ENCODE measurements at regions not wholly inside any gene's neighbourhood (a gene's known extent, or its start where the extent isn't known, plus 50 kb on each side); places are given as distances from the start of the nearest gene placed in this dataset.
"Not testable (repeated sequence)": the region's sequence is repeated elsewhere in the genome, so short reads cannot be mapped to it uniquely, and the experiment has no call there.

- H3K27ac ChIP-seq (ENCODE audit: insufficient read depth, low read depth, low read length); BruUV-seq (replicated peaks); H4K20me1 ChIP-seq (replicated peaks; ENCODE audit: control insufficient read depth, extremely low read depth, insufficient read depth, low read length); POLR2A ChIA-PET; H3K9me3 ChIP-seq (replicated peaks; ENCODE audit: control insufficient read depth, insufficient read depth, low read length); H3K9ac ChIP-seq (replicated peaks; ENCODE audit: extremely low read depth, insufficient read depth, low read length); H3K9me1 ChIP-seq (replicated peaks; ENCODE audit: control insufficient read depth, extremely low read depth, insufficient read depth, low read length); dilution Hi-C loops (cut with MboI; ENCODE audit: extremely low pct_ligation_motif_present, low sequenced_read_pairs); H2AFZ ChIP-seq (ENCODE audit: low read depth, low read length); H3K36me3 ChIP-seq (ENCODE audit: control insufficient read depth in 2 of 2, extremely low read depth in 1 of 2, insufficient read depth in 2 of 2, low read length in 2 of 2); FAIRE-seq; H3K79me2 ChIP-seq (ENCODE audit: control insufficient read depth, insufficient read depth, low read length); H3K27me3 ChIP-seq (ENCODE audit: control insufficient read depth in 2 of 2, insufficient read depth in 2 of 2, low read length in 2 of 2); intact Hi-C loops (cut with micrococcal nuclease); H3K4me3 ChIP-seq (replicated peaks in 1 of 3; ENCODE audit: insufficient read depth in 1 of 3, low read depth in 1 of 3, low read length in 3 of 3); H3K4me2 ChIP-seq (ENCODE audit: insufficient read depth, low read length); DNase-seq (ENCODE audit: low read depth, low spot score); H3K4me1 ChIP-seq (ENCODE audit: control insufficient read depth, extremely low read depth, insufficient read depth, low read length): not testable (repeated sequence)
- CTCF ChIA-PET = interaction anchor here (1.1 to 1.5 kb wide), 2 partner anchors 9 to 56 kb away, joined by 3 to 5 read pairs; a partner anchor contains a TSS
These were observed 125.5 kb downstream of the HAUS1 start for GRCh38 chr18:46229641-46230040.

GRCh38 chr18:46236156-46236555 lies 132.0 kb downstream of the HAUS1 start:
- Histone ChIP-seq H3K4me3 (replicated peaks in 1 of 3; ENCODE audit: insufficient read depth in 1 of 3, low read depth in 1 of 3, low read length in 3 of 3) (no peak overlapping the region), H3K36me3 (ENCODE audit: control insufficient read depth in 2 of 2, extremely low read depth in 1 of 2, insufficient read depth in 2 of 2, low read length in 2 of 2) (no peaks in the 10 kb centered on the region), H3K27ac (ENCODE audit: insufficient read depth, low read depth, low read length) (no peak overlapping the region), H3K9ac (replicated peaks; ENCODE audit: extremely low read depth, insufficient read depth, low read length) (no peak overlapping the region), H3K27me3 (ENCODE audit: control insufficient read depth in 2 of 2, insufficient read depth in 2 of 2, low read length in 2 of 2) (no peaks in the 10 kb centered on the region), H3K4me1 (ENCODE audit: control insufficient read depth, extremely low read depth, insufficient read depth, low read length) (no peaks in the 10 kb centered on the region), H3K9me3 (replicated peaks; ENCODE audit: control insufficient read depth, insufficient read depth, low read length) (no peaks in the 10 kb centered on the region), H2AFZ (ENCODE audit: low read depth, low read length) (no peak overlapping the region), H3K4me2 (ENCODE audit: insufficient read depth, low read length) (no peak overlapping the region), H3K9me1 (replicated peaks; ENCODE audit: control insufficient read depth, extremely low read depth, insufficient read depth, low read length) (no peaks in the 10 kb centered on the region), H3K79me2 (ENCODE audit: control insufficient read depth, insufficient read depth, low read length) (peaks cover 2% of the 10 kb centered on the region), H4K20me1 (replicated peaks; ENCODE audit: control insufficient read depth, extremely low read depth, insufficient read depth, low read length) (no peaks in the 10 kb centered on the region)
- FAIRE-seq (no peak), DNase-seq (ENCODE audit: low read depth, low spot score) (no peak)
- intact Hi-C loops (cut with micrococcal nuclease) = no loop called here
- ChIA-PET CTCF (interaction anchor here (0.9 to 1.2 kb wide), 3 partner anchors 10 to 63 kb away, joined by 3 to 5 read pairs (median 4); a partner anchor contains a TSS), POLR2A (no interaction called here)
- BruUV-seq (replicated peaks) = no TSS peak
- TF ChIP-seq MYC (IDR thresholded peaks at IDR 0.05; ENCODE audit: low read depth, low read length) (no peak), FOS (IDR thresholded peaks at IDR 0.05; ENCODE audit: borderline replicate concordance, insufficient read depth, low read length) (no peak), POLR2AphosphoS5 (IDR thresholded peaks at IDR 0.05; ENCODE audit: insufficient read depth, low read depth, low read length) (no peak), CTCF (IDR thresholded peaks at IDR 0.05; ENCODE audit: extremely low read depth in 1 of 2, insufficient read depth in 1 of 2, low read depth in 1 of 2, low read length in 2 of 2) (no peak), GATA2 (IDR thresholded peaks at IDR 0.05; ENCODE audit: insufficient read depth, insufficient read length, low read depth, low read length) (no peak), JUN (IDR thresholded peaks at IDR 0.05; ENCODE audit: borderline replicate concordance, insufficient read depth, insufficient read length, low read depth) (no peak), MAX (IDR thresholded peaks at IDR 0.05; ENCODE audit: insufficient read depth, insufficient read length) (no peak), EZH2 (IDR thresholded peaks at IDR 0.05; ENCODE audit: borderline replicate concordance, low read depth, low read length, severe bottlenecking) (no peak), POLR2A (IDR thresholded peaks at IDR 0.05; ENCODE audit: low read depth, low read length) (no peak)
- dilution Hi-C loops (cut with MboI; ENCODE audit: extremely low pct_ligation_motif_present, low sequenced_read_pairs) = no loop called here
